Prostate gland (tissue), 2 donors: ENCODE measurements at regions not wholly inside any gene's neighbourhood (a gene's known extent, or its start where the extent isn't known, plus 50 kb on each side); places are given as distances from the start of the nearest gene placed in this dataset.

Experiments used
- DNase-seq: peaks from one replicate; pipeline ENCODE4 v3.0.0-alpha.2; 2019; ENCODE audit warnings: low spot score
- H3K27ac ChIP-seq, 2 donors: fragments of 200-600 bp; sonication (generic); 2 replicates each; pipeline ENCODE4 v1.5.1; 2017 to 2019
- H3K27me3 ChIP-seq: fragments of 200-600 bp; sonication (generic); replicated peaks from 2 replicates; pipeline ENCODE4 v1.5.1; 2019; ENCODE audit not compliant: insufficient read depth
- H3K36me3 ChIP-seq, 2 donors: fragments of 200-600 bp; sonication (generic); 1 replicate in 1 of 2; 2 replicates in 1 of 2; pipeline versions ENCODE4 v1.5.1 to v1.8.1; 2017 to 2019
- H3K4me1 ChIP-seq: fragments of 200-600 bp; sonication (generic); replicated peaks from 2 replicates; pipeline ENCODE4 v1.5.1; 2019
- H3K4me3 ChIP-seq, 2 donors: fragments of 200-600 bp; sonication (generic); 2 replicates each; pipeline ENCODE4 v1.5.1; 2017 to 2019
- H3K9me3 ChIP-seq: fragments of 200-600 bp; sonication (generic); 2 replicates; pipeline ENCODE4 v1.5.1; 2017
- CTCF ChIP-seq, 4 experiments: fragments of 200-600 bp in 2 of 4; fragments of 450-650 bp in 2 of 4; sonication (generic) in 2 of 4; IDR thresholded peaks; 1 replicate in 3 of 4; 2 replicates in 1 of 4; pipeline ENCODE4 v1.5.1; 2016 to 2019; ENCODE audit warnings: antibody characterized with exemption in 4 of 4, mild to moderate bottlenecking in 2 of 4, moderate library complexity in 2 of 4
- POLR2A ChIP-seq: fragments of 450-650 bp; IDR thresholded peaks from one replicate; pipeline ENCODE4 v1.6.1; 2016; ENCODE audit warnings: antibody characterized with exemption, mild to moderate bottlenecking
- POLR2AphosphoS5 ChIP-seq: sonication (generic); formaldehyde crosslinking; IDR thresholded peaks from one replicate; pipeline ENCODE4 v1.6.1; 2017; ENCODE audit warnings: antibody characterized with exemption
- WGBS: methylation state at CpG from one replicate; pipeline ENCODE4 v1.1.5; 2018; 5-methylcytosine and 5-hydroxymethylcytosine counted together
- intact Hi-C: fragments of 100-400 bp; cut with DNase I; formaldehyde crosslinking; loops from one replicate; pipeline ENCODE4 v1.14.2; 2022

DNA sequence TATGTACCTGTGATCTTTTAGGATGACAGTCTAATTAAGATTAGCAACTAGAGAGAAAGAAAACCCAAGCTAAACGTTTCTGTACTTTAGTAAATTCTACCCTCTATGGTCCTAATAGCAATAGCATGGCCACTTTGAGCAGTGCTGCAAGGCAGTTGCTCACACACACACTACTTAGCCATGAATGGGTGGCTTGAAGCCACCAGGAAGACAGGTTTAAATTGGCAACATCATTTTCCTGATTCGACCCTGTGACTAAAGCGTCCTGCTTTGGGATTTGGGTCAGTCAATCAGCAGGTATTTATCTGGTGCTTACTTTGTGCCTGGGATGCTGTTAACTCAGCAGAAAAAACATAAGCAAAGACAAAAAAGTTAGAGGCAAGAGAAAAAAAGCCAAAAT is 150.6 kb downstream of the ARRDC3 start:
- no peak for DNase-seq
- 47% methylated on average over 3 of the region's 3 CpGs for WGBS
- Histone ChIP-seq H3K27ac (no peak overlapping the region), H3K9me3 (no peaks in the 10 kb centered on the region), H3K27me3 (no peaks in the 10 kb centered on the region), H3K4me3 (no peak overlapping the region), H3K36me3 (no peaks in the 10 kb centered on the region), H3K4me1 (no peaks in the 10 kb centered on the region)
- TF ChIP-seq POLR2AphosphoS5 (no peak), CTCF (IDR thresholded peaks at IDR 0.05) (no peak), POLR2A (no peak)
- intact Hi-C loops, result no loop called here

- intact Hi-C loops, result no loop called here
- H3K4me3 ChIP-seq, result no peak overlapping the region
These were observed 153.9 kb downstream of the ARRDC3 start for GRCh38 chr5:91229031-91229727.

DNA sequence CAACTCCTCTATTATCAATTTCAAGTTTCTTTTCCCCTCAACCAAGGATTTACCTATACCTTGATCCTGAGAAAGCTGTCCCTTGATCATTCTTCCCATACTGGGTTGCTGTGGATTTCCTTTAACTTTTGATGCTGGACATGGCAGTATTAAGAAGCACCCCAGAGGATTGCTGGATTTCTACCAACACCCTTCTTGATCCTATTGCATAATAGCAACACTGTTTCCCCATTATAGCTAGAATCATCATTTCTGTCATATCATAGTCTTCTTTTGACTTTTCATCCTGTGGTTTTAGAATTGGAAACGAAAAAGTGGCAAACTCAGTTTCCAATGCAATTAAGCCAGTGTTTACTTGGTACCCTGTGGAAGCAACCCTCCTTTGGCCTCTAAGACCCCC is 154.9 kb downstream of the ARRDC3 start:
- Histone ChIP-seq H3K9me3 (no peaks in the 10 kb centered on the region), H3K4me1 (no peaks in the 10 kb centered on the region), H3K36me3 (no peaks in the 10 kb centered on the region), H3K4me3 (no peak overlapping the region), H3K27ac (no peak overlapping the region), H3K27me3 (no peaks in the 10 kb centered on the region)
- intact Hi-C loops, result no loop called here
- no peak for DNase-seq
- WGBS, result 92% methylated on average over 1 of the region's 1 CpG
- no peak for TF ChIP-seq CTCF (IDR thresholded peaks at IDR 0.05)
- no peak for TF ChIP-seq POLR2AphosphoS5
- no peak for TF ChIP-seq POLR2A

More at GRCh38 chr5:91229031-91229727, 153.9 kb downstream of the ARRDC3 start:
- no peaks in the 10 kb centered on the region for H3K4me1 ChIP-seq
- no peaks in the 10 kb centered on the region for H3K27me3 ChIP-seq
- H3K9me3 ChIP-seq, result no peaks in the 10 kb centered on the region
- WGBS, result 81% methylated on average over 1 of the region's 1 CpG
- DNase-seq, result no peak
- H3K27ac ChIP-seq, result no peak overlapping the region
- TF ChIP-seq POLR2AphosphoS5, result no peak
- TF ChIP-seq CTCF (IDR thresholded peaks at IDR 0.05), result no peak
- no peak for TF ChIP-seq POLR2A
- no peaks in the 10 kb centered on the region for H3K36me3 ChIP-seq

- peak; percentile 10 for DNase-seq
- Histone ChIP-seq H3K4me3 (no peak overlapping the region), H3K4me1 (no peaks in the 10 kb centered on the region), H3K27ac (no peak overlapping the region), H3K9me3 (no peaks in the 10 kb centered on the region), H3K36me3 (no peaks in the 10 kb centered on the region), H3K27me3 (no peaks in the 10 kb centered on the region)
- intact Hi-C loops, result no loop called here
- WGBS, result 89% methylated on average over 10 of the region's 10 CpGs
- TF ChIP-seq POLR2AphosphoS5 (no peak), CTCF (IDR thresholded peaks at IDR 0.05) (peak in 2 of 4 experiments; percentile 35 to 38), POLR2A (no peak)
These were observed 157.1 kb downstream of the ARRDC3 start for GRCh38 chr5:91225848-91226686.
